ENCODE measurements at regions not wholly inside any gene's neighbourhood (a gene's known extent, or its start where the extent isn't known, plus 50 kb on each side); places are given as distances from the start of the nearest gene placed in this dataset.
"Not testable (repeated sequence)": the region's sequence is repeated elsewhere in the genome, so short reads cannot be mapped to it uniquely, and the experiment has no call there.

GRCh38 chr22:33971561-33971961 is 51.3 kb upstream of the LARGE1 start:
- DNase-seq (ENCODE audit: low read depth in 2 of 2) = no peak

- no peak for DNase-seq (ENCODE audit: low read depth in 2 of 2)
Measured at GRCh38 chr22:33975841-33976240, 55.6 kb upstream of the LARGE1 start.

GRCh38 chr22:33983558-33983957 is 63.3 kb upstream of the LARGE1 start:
- no peak for DNase-seq (ENCODE audit: low read depth in 2 of 2)

GRCh38 chr22:33984211-33984610 is 63.9 kb upstream of the LARGE1 start:
- DNase-seq (ENCODE audit: low read depth in 2 of 2) = no peak

GRCh38 chr22:33984656-33985285 is 64.5 kb upstream of the LARGE1 start:
- DNase-seq (ENCODE audit: low read depth in 2 of 2) = no peak

GRCh38 chr22:33985506-33985905 is 65.2 kb upstream of the LARGE1 start:
- no peak for DNase-seq (ENCODE audit: low read depth in 2 of 2)

GRCh38 chr22:33986167-33986771 is 66.0 kb upstream of the LARGE1 start:
- no peak for DNase-seq (ENCODE audit: low read depth in 2 of 2)

- DNase-seq (ENCODE audit: low read depth in 2 of 2) = no peak
Measured at GRCh38 chr22:33986954-33987353, 66.7 kb upstream of the LARGE1 start.

- DNase-seq (ENCODE audit: low read depth in 2 of 2) = not testable (repeated sequence)
Measured at GRCh38 chr22:33989263-33989662, 69.0 kb upstream of the LARGE1 start.

- DNase-seq (ENCODE audit: low read depth in 2 of 2) = no peak
Measured at GRCh38 chr22:33991620-33992019, 71.3 kb upstream of the LARGE1 start.

- no peak for DNase-seq (ENCODE audit: low read depth in 2 of 2)
Measured at GRCh38 chr22:33996824-33997223, 76.5 kb upstream of the LARGE1 start.

GRCh38 chr22:34000879-34001526 is 80.7 kb upstream of the LARGE1 start:
- DNase-seq (ENCODE audit: low read depth in 2 of 2) = no peak

- DNase-seq (ENCODE audit: low read depth in 2 of 2) = no peak
Measured at GRCh38 chr22:34001701-34002466, 81.6 kb upstream of the LARGE1 start.

GRCh38 chr22:34004058-34004457 is 83.8 kb upstream of the LARGE1 start:
- DNase-seq (ENCODE audit: low read depth in 2 of 2) = no peak

GRCh38 chr22:34010259-34010658 is 90.0 kb upstream of the LARGE1 start:
- no peak for DNase-seq (ENCODE audit: low read depth in 2 of 2)

GRCh38 chr22:34015642-34016041 is 95.4 kb upstream of the LARGE1 start:
- DNase-seq (ENCODE audit: low read depth in 2 of 2) = no peak

- no peak for DNase-seq (ENCODE audit: low read depth in 2 of 2)
Measured at GRCh38 chr22:34017205-34017604, 96.9 kb upstream of the LARGE1 start.

- no peak for DNase-seq (ENCODE audit: low read depth in 2 of 2)
Measured at GRCh38 chr22:34019190-34019845, 99.0 kb upstream of the LARGE1 start.

- no peak for DNase-seq (ENCODE audit: low read depth in 2 of 2)
Measured at GRCh38 chr22:34035209-34035608, 114.9 kb upstream of the LARGE1 start.

GRCh38 chr22:34036931-34037330 is 116.7 kb upstream of the LARGE1 start:
- DNase-seq (ENCODE audit: low read depth in 2 of 2) = no peak

GRCh38 chr22:34038801-34039555 is 118.7 kb upstream of the LARGE1 start:
- DNase-seq (ENCODE audit: low read depth in 2 of 2) = no peak

Measured in stimulated activated CD8-positive, alpha-beta memory T cell treated with anti-CD3 and anti-CD28 coated beads, Interleukin-2, amount 100 ng/mL, for 48 hours (primary cell).